NCI-H1105 (cell line): ENCODE measurements at regions not wholly inside any gene's neighbourhood (a gene's known extent, or its start where the extent isn't known, plus 50 kb on each side); places are given as distances from the start of the nearest gene placed in this dataset.
A peak's percentile ranks its signal among the peaks of the same experiment; 100 is the strongest.

Experiments used
- DNase-seq: peaks from one replicate; lab custom pipeline; 2025; lab: John Stamatoyannopoulos, UW

GRCh38 chr12:131378176-131378842 lies 332.6 kb upstream of the SFSWAP start:
- no peak for DNase-seq

GRCh38 chr12:131378861-131379665 lies 331.8 kb upstream of the SFSWAP start:
- no peak for DNase-seq

DNA sequence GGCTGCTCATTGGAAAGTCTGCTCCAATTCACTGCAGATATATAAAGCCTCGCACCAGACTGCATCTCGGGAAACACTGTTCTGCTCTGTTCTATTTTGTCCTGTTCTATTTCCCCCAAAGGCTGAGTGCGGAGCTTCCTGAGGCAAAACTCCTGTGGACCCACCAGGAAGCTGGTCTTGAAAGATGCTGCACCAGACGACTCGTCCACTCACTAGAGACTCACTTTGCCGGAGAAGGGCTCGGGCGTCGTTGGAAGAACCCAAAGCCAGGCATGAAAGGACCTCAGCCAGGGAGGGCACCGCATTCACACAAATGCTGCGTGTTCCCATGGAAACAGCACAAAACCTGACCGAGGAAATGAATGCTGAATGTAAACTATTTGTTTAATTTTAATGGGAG lies 331.2 kb upstream of the SFSWAP start:
- no peak for DNase-seq

- DNase-seq = no peak
Measured at GRCh38 chr12:131380220-131380964, 330.5 kb upstream of the SFSWAP start.

DNA sequence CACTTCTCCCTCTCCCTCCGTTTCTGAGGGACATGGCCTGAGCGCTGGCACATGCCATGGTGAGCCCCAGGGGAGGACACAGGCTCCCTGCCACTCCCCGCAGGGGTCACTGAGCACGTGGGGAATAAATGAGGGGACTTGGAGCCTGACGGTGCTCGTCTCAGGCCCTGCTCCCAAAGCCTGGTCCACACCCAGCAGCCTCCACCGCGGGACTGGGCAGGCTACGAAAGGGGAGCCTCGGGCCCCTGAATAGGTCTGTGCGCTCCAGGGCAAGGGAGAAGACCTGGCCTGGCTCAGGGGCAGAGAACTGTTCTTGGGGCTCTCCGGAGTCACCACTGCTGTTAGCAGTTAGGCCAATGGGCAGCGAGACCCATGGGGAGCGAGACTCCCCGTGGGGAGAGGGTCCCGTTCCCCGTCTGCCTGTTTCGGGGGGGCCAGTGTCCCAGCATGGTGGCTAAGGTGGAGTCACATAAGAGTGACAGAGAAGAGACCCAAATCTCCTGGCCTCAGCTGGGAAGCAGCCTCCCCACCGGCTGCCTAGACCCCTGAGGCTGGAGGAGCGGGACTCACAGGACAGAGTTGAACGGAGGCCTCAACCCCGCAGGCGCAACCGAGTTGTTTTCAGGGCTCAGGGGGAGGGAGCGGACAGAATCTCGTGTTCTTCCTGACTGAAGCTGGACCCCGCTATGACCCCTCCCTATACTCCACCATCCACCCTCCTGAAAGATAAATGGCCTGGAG lies 329.8 kb upstream of the SFSWAP start:
- DNase-seq = no peak

DNA sequence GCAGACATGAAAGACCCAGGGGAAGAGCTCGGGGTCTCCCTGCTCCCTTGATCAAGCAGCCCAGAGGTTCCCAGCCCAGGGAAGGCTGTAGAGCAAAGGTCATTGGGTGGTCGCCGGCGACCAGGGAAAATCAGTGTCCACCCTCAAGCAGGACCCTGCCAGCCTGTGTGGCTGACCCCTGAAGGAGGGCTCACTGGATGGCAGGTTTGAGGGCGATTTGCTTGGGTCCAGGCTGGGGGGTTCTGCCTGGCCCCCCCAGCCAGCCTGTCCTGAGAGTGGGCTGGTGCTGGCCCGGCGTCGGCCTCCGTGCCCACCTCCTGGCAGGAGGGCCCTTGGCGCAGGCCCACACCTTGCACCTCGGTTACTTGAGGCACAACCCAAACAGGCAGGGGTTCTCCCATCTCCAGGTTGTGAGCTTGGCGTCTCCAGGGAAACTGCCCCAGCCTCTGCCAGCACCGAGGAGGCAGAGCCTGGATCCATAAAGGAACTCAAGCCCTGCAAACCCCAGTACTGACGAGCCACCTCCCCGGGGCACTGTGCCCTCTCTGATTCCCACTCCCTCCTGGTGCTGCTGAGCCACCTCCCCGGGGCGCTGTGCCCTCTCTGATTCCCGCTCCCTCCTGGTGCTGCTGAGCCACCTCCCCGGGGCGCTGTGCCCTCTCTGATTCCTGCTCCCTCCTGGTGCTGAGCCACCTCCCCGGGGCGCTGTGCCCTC lies 329.0 kb upstream of the SFSWAP start:
- DNase-seq = no peak

DNA sequence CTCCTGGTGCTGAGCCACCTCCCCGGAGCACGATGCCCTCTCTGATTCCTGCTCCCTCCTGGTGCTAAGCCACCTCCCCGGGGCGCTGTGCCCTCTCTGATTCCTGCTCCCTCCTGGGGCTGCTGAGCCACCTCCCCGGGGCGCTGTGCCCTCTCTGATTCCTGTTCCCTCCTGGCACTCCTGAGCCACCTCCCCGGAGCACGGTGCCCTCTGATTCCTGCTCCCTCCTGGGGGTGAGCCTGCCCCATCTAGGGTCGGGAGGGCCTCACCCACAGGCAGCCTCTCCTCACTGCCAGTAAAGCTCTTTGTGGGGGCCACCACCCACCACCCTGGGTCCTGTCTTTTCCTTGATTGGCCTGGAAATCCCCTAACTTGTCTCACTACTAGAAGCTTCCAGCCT lies 327.6 kb upstream of the SFSWAP start:
- DNase-seq = no peak

- DNase-seq = no peak
Measured at GRCh38 chr12:131383741-131384543, 326.9 kb upstream of the SFSWAP start.

DNA sequence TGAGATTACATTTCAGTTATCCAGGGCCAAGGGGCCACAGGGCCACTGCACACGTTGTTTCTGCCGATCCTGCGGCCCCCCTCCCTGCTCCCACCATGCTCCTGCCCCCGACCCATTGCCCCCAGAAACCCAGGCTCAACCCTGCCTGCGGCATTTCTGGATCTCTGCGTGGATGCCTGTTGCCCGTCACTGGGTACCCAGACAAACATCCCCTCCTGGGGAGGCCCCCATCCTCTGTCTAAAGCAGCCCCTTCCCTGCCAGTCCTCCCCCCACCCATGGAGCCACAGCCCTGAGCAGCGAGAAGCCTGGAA lies 326.4 kb upstream of the SFSWAP start:
- DNase-seq = no peak

DNA sequence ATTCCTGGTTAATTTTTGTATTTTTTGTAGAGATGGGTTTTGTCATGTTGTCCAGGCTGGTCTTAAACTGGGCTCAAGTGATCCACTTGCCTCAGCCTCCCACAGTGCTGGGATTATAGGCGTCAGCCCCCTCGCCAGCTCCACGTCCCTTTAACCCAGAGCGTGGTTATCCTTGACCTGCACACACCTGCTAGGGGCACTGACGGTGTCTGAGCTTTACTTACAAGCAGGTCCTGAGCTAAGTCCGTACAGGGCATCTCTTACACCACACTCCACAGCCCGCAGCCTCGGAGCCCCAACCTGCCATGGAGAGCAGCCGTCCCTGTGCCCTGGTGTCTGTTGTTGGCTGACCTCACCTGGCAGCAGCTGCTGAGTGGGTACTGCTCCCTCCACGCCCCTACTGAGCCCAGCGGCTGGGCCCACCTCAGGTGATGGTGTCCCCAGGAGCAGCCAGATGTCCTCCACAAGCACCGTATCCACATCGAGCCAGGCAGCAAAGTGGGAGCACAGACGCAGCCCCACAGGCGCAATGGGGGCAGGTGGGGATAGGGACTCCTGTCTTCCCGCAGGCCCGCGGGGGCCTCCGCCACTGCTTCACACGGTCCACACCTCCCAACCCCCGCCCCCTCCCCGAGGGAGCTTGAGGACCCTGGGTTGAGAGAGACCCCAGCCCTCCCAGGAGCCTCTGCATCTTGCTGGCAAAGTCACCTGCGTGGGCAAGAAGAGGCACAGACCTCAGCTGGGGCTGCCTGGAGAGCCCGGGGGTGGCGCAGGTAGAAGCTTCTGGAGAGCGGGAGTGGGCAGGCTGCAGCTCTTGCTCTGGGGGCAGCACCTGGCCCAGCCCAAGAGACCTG lies 325.4 kb upstream of the SFSWAP start:
- no peak for DNase-seq

- no peak for DNase-seq
Measured at GRCh38 chr12:131386167-131386521, 324.7 kb upstream of the SFSWAP start.

DNA sequence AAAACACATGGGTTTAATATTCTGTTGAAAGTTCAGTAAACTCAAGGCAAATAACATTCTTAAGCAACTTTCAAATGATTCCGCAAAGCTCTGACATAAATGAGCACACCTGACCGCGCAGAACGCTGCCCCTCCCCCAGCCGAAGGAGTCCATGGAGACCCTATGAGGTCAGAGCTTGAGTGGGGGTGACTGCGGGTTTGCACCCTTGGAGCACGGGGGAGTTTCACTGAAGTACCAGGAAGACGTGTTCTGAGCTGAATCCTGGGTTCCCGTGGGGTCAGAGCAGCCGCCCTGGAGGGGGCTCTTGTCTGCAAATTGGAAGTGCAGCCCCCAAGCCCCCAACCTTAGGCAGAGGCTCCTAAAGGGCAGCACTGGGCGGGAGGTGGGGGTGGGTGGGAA lies 324.1 kb upstream of the SFSWAP start:
- DNase-seq = no peak

GRCh38 chr12:131387281-131388163 lies 323.4 kb upstream of the SFSWAP start:
- no peak for DNase-seq

DNA sequence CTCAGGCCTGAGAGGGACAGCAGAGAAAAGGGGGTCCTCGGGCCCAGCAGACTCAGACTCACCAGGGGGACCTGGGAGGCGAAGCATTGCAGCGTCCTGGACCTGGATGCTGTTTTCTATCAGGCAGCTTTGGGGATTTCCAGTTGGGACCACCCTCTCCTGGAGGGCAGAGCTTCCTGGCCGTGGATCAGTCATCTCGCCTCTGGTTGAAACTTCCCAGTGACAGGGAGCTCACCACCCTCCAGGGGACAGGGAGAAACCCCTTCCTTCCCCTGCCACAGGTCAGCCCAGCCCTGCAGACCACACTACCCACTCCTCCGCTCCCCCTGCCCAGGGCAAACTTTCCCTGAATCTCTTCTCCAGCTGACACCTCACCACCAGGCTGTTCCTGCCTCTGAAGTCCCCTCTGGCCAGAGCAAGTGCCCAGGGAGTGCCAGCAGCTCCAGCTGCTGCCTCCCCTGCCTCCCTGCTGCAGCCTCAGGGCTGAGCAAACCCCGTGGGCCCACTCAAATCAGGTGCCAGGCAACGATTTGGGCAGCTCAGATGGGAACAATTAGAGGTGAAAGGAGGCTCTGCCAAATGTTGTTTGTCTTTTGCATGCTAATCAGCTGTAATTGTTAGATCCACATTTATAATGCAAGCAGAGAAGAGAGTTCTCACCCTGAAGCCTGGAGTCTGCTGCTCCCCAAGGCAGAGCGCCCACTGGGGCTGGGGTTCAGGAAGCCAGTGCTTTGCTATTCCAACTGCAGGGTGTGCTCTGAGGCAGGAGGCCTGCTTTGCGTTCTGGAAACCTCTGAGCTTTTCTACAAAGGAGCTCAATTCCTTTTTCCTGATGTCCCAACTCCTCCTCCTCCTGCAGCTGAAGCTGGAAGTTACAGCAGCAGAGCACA lies 322.5 kb upstream of the SFSWAP start:
- DNase-seq = peak; percentile 56

DNA sequence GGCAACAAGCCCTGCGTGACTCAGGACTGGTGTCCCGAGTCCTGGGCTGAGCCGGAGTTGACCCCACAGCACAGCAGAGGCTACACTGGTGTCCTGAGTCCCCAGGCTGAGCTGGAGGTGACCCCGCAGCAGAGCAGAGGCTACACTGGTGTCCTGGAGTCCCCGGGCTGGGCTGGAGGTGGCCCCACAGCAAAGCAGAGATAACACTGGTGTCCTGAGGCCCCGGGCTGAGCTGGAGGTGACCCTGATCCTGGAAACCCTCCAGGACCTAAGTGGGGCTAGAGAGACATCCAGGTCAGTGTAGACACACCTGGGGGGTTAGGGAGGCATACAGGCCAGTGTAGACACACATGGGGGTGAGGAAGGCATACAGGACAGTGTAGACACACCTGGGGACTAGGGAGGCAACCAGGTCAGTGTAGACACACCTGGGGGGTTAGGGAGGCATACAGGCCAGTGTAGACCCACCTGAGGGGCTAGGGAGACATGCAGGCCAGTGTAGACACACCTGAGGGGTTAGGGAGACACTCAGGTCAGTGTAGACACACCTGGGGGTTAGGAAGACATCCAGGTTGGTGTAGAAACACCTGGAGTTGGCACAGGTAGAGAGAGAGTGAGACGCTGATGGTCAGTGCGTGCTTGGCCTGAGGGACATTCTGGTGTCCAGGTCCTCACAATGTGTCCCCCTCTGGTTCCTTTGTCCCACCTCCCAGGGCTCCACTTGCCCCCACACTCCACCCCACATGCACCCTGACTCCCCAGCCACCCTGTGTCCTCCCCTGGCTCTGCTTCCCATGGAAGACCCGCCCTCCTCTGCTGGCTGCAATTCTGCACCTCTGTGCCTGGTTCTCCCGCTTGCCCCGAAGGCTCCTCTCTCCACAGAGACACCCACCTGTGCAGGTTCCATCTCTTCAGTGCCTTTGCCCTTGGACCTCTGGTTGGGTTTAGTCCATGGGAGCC lies 321.6 kb upstream of the SFSWAP start:
- no peak for DNase-seq

GRCh38 chr12:131390412-131391334 lies 320.2 kb upstream of the SFSWAP start:
- DNase-seq = no peak
